SK-N-SH (cell line): ENCODE measurements at regions not wholly inside any gene's neighbourhood (a gene's known extent, or its start where the extent isn't known, plus 50 kb on each side); places are given as distances from the start of the nearest gene placed in this dataset.

Experiments
- CTCF ChIA-PET: fragments of 300-600, 350-600 bp; formaldehyde crosslinking; extraction: SDS; loops from one replicate; lab custom pipeline; 2021; lab: Yijun Ruan, JAX
- POLR2A ChIA-PET: fragments of 350-600 bp; sonication (Branson Sonifier 250); formaldehyde crosslinking; extraction: SDS; loops from one replicate; lab custom pipeline; 2020; ENCODE audit warnings: antibody characterized with exemption, inconsistent platforms; lab: Yijun Ruan, JAX
- DNase-seq: peaks from one replicate; pipeline ENCODE4 v3.0.0; 2012
- H2AFZ ChIP-seq: fragments of 200-600 bp; sonication (generic); 2 replicates; pipeline ENCODE4 v1.8.1; 2016; ENCODE audit warnings: antibody characterized with exemption, mild to moderate bottlenecking, low read depth
- H3F3A ChIP-seq: fragments of 200-600 bp; sonication (generic); replicated peaks from 2 replicates; pipeline ENCODE3; 2016; ENCODE audit warnings: antibody characterized with exemption, mild to moderate bottlenecking; ENCODE audit not compliant: insufficient read depth
- H3K27ac ChIP-seq, 2 experiments: fragments of 200-500 bp in 1 of 2; fragments of 200-600 bp in 1 of 2; sonication (Bioruptor generic) in 1 of 2; sonication (generic), shearing (Covaris generic) in 1 of 2; 2 replicates each; pipeline versions ENCODE4 v1.5.1 to v1.6.1; 2014 to 2016; ENCODE audit warnings: low read depth in 2 of 2, inconsistent platforms in 1 of 2, low read length in 1 of 2, mild to moderate bottlenecking in 1 of 2, mixed read lengths in 1 of 2
- H3K27me3 ChIP-seq: fragments of 200-600 bp; sonication (generic), shearing (Covaris generic); 2 replicates; pipeline ENCODE4 v1.6.1; 2016; ENCODE audit warnings: mixed run types; ENCODE audit not compliant: insufficient read depth
- H3K36me3 ChIP-seq, 2 experiments: fragments of 200-500 bp in 1 of 2; fragments of 200-600 bp in 1 of 2; sonication (Bioruptor generic) in 1 of 2; sonication (generic) in 1 of 2; replicated peaks in 1 of 2; 2 replicates each; pipeline versions ENCODE3 to v1.5.1; 2014 to 2016; ENCODE audit warnings: low read length in 1 of 2, mild to moderate bottlenecking in 1 of 2; ENCODE audit not compliant: insufficient read depth in 2 of 2, control insufficient read depth in 1 of 2
- H3K4me1 ChIP-seq, 2 experiments: fragments of 200-500 bp in 1 of 2; fragments of 200-600 bp in 1 of 2; sonication (Bioruptor generic) in 1 of 2; sonication (generic), shearing (Covaris generic) in 1 of 2; 2 replicates each; pipeline versions ENCODE4 v1.5.1 to v1.6.1; 2014 to 2016; ENCODE audit warnings: low read depth in 1 of 2, low read length in 1 of 2, mixed run types in 1 of 2; ENCODE audit not compliant: insufficient read depth in 2 of 2, control insufficient read depth in 1 of 2
- H3K4me2 ChIP-seq: fragments of 200-600 bp; sonication (generic), shearing (Covaris generic); 2 replicates; pipeline ENCODE4 v1.6.1; 2017; ENCODE audit warnings: mixed run types
- H3K4me3 ChIP-seq, 2 experiments: fragments of 200-500 bp in 1 of 2; fragments of 200-600 bp in 1 of 2; sonication (Bioruptor generic) in 1 of 2; sonication (generic), shearing (Covaris generic) in 1 of 2; 2 replicates each; pipeline versions ENCODE4 v1.5.1 to v1.8.1; 2014 to 2016; ENCODE audit warnings: low read depth in 2 of 2, inconsistent platforms in 1 of 2, low read length in 1 of 2, mild to moderate bottlenecking in 1 of 2, mixed read lengths in 1 of 2, moderate library complexity in 1 of 2
- H3K79me2 ChIP-seq: fragments of 200-600 bp; sonication (generic); 2 replicates; pipeline ENCODE4 v1.8.1; 2017; ENCODE audit warnings: mild to moderate bottlenecking; ENCODE audit not compliant: insufficient read depth
- H3K9ac ChIP-seq: fragments of 200-600 bp; sonication (generic); 2 replicates; pipeline ENCODE4 v1.6.1; 2017; ENCODE audit warnings: mixed run types
- H3K9me2 ChIP-seq: fragments of 200-600 bp; sonication (generic); 2 replicates; pipeline ENCODE4 v1.6.1; 2017; ENCODE audit warnings: mixed run types
- H3K9me3 ChIP-seq: fragments of 200-600 bp; sonication (generic); 2 replicates; pipeline ENCODE4 v1.6.1; 2017; ENCODE audit warnings: mixed run types, mild to moderate bottlenecking, moderate library complexity
- H4K20me1 ChIP-seq: fragments of 200-600 bp; sonication (generic); 2 replicates; pipeline ENCODE4 v1.6.1; 2017; ENCODE audit warnings: mild to moderate bottlenecking, mixed run types; ENCODE audit not compliant: insufficient read depth
- CHD2 ChIP-seq: fragments of 150-350 bp; IDR thresholded peaks from 2 replicates; pipeline ENCODE4 v1.6.1; 2018; ENCODE audit warnings: low read length; ENCODE audit not compliant: partially characterized antibody
- ELF1 ChIP-seq: IDR thresholded peaks from 2 replicates; pipeline ENCODE4 v1.4.0; 2012
- EZH2phosphoT487 ChIP-seq: fragments of 200-600 bp; sonication (generic); IDR thresholded peaks from 2 replicates; pipeline ENCODE4 v1.6.1; 2017; ENCODE audit warnings: low read depth, mixed run types, mild to moderate bottlenecking, antibody characterized with exemption, moderate library complexity, borderline replicate concordance
- FOSL2 ChIP-seq: IDR thresholded peaks from 2 replicates; pipeline ENCODE4 v1.4.0; 2012; ENCODE audit warnings: low read depth, mild to moderate bottlenecking, moderate library complexity, borderline replicate concordance
- FOXJ3 ChIP-seq: sonication (generic); formaldehyde crosslinking; IDR thresholded peaks from 2 replicates; pipeline ENCODE4 v1.5.1; 2020; ENCODE audit warnings: mild to moderate bottlenecking, missing genetic modification reagents
- GABPA ChIP-seq: IDR thresholded peaks from 2 replicates; pipeline ENCODE4 v1.4.0; 2012; ENCODE audit warnings: low read depth, mild to moderate bottlenecking
- GATA2 ChIP-seq: sonication (generic); formaldehyde crosslinking; IDR thresholded peaks from 2 replicates; pipeline ENCODE4 v1.5.0; 2020; ENCODE audit warnings: mild to moderate bottlenecking, missing genetic modification reagents
- JUND ChIP-seq: IDR thresholded peaks from 2 replicates; pipeline ENCODE4 v1.4.0; 2012
- MEF2A ChIP-seq: IDR thresholded peaks from 2 replicates; pipeline ENCODE4 v1.4.0; 2012; ENCODE audit warnings: low read depth, borderline replicate concordance
- MXI1 ChIP-seq: IDR thresholded peaks from 2 replicates; pipeline ENCODE4 v1.6.1; 2012; ENCODE audit warnings: mild to moderate bottlenecking, low read depth, low read length, improper control_type of control experiment
- NRF1 ChIP-seq: IDR thresholded peaks from 2 replicates; pipeline ENCODE4 v1.6.1; 2012; ENCODE audit warnings: low read depth, mild to moderate bottlenecking, low read length
- RFX5 ChIP-seq: IDR thresholded peaks from 2 replicates; pipeline ENCODE4 v1.6.1; 2012; ENCODE audit warnings: mild to moderate bottlenecking, improper control_type of control experiment, low read length
- RXRA ChIP-seq: IDR thresholded peaks from 2 replicates; pipeline ENCODE4 v1.4.0; 2012; ENCODE audit warnings: low read depth, mild to moderate bottlenecking, borderline replicate concordance
- TCF12 ChIP-seq: IDR thresholded peaks from 2 replicates; pipeline ENCODE4 v1.4.0; 2012
- WGBS: methylation state at CpG from one replicate; pipeline ENCODE4 v1.1.6; 2017; ENCODE audit warnings: low lambda C conversion rate; 5-methylcytosine and 5-hydroxymethylcytosine counted together
- TF ChIP-seq, protein P1 (sequence below): IDR thresholded peaks from 2 replicates; pipeline ENCODE4 v1.4.0; 2012; ENCODE audit warnings: low read depth, borderline replicate concordance
- TF ChIP-seq, protein P2 (sequence below): fragments of 200-600 bp; sonication (generic); IDR thresholded peaks from 2 replicates; pipeline ENCODE4 v1.6.1; 2017; ENCODE audit warnings: antibody characterized with exemption, mild to moderate bottlenecking, moderate library complexity

DNA sequence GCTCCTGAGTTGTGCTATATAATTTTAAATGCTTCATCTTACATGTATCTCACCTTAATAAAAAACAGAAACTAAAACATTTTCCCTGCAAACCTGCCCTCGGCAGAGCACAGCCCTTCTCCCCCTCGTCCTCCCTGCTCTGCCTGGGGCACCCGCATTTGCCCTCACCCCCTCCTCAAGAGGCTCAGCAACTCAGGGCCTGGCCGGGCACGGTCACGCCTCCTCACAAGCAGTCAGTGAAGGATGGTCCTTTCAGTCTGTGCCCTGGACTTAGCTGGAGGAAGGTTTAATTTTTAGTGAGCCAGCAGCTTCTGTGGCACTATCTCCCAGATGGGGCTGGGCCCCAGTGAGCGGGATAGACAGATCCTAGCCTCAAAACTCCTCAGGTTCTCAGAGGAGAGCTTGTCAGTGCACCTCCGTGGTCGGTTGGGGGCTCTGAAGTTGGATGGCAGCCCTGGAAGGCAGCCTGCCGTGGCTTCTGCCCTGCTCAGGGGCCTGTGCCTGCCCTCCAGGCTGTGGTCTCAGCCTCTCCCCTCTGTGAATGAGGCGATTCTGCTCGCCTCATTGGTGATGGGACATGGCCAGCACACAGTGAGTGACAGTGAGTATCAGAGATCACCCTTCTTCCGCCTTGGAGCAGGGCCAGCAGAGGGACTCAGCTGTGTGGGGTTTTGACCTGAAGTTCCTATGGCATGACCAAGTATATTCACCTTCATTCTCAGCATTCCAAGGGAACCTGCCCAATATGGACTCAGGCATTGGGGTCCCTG lies 56.3 kb upstream of the AFF3 start:
- no peak for DNase-seq
- WGBS, result 73% methylated on average over 8 of the region's 13 CpGs
- Histone ChIP-seq H3K36me3 (no peaks in the 10 kb centered on the region), H3F3A (no peaks in the 10 kb centered on the region), H3K27me3 (no peaks in the 10 kb centered on the region), H3K79me2 (no peaks in the 10 kb centered on the region), H3K9me3 (no peaks in the 10 kb centered on the region), H2AFZ (0 out of 2 replicates have a peak overlapping the region, but pooled peaks have one; percentile 54), H3K4me1 (peaks cover 12 to 26% of the 10 kb centered on the region in 2 experiments; a peak in 3 of 4 replicates), H3K9ac (no peak overlapping the region), H3K9me2 (no peaks in the 10 kb centered on the region), H3K4me3 (no peak overlapping the region), H3K27ac (peak overlapping the region in 1 of 2 experiments; percentile 87; a peak in 1 of 4 replicates), H4K20me1 (no peaks in the 10 kb centered on the region), H3K4me2 (0 out of 2 replicates have a peak overlapping the region, but pooled peaks have one; percentile 23)
- CTCF ChIA-PET, result interaction anchor here (1.9 kb wide), 1 partner anchor 21 kb away, joined by 7 read pairs; no protein-coding TSS in a partner anchor
- POLR2A ChIA-PET, result interaction anchor here (0.7 kb wide), 2 partner anchors 9 to 17 kb away, joined by 3 read pairs; no protein-coding TSS in a partner anchor
- TF ChIP-seq, protein P1, sequence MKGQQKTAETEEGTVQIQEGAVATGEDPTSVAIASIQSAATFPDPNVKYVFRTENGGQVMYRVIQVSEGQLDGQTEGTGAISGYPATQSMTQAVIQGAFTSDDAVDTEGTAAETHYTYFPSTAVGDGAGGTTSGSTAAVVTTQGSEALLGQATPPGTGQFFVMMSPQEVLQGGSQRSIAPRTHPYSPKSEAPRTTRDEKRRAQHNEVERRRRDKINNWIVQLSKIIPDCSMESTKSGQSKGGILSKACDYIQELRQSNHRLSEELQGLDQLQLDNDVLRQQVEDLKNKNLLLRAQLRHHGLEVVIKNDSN, result no peak
- TF ChIP-seq GABPA (no peak), CHD2 (no peak), ELF1 (no peak), FOSL2 (no peak)

DNA sequence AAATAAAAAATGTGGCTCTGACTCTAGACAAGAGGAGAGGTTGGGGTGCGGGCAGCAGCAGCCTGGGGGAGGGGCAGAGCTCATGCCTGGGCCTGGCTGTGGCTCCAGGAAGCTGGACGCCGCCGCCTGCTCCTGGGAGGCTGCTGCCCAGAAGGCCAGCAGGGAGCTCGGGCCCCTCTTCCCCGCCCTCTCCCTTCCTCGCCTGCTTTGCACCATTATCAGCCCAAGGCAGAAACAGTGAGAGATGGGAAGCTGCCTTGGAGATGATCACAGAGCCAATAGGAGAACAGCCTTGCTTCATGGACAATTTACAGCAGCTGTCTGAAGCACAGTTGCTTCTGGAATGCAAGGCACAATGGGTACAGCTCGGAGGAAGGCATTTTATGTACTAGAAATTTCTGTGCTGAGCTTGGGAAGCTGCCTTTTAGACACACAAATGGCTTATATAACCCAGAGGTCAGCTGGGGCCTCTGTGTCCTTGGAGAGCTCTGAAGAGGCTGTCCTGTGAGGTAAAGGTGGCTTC lies 55.3 kb upstream of the AFF3 start:
- ChIA-PET POLR2A (interaction anchor here (0.7 kb wide), 1 partner anchor 17 kb away, joined by 3 read pairs; no protein-coding TSS in a partner anchor), CTCF (interaction anchor here (0.9 to 1.9 kb wide), 4 partner anchors 12 to 32 kb away, joined by 3 to 7 read pairs (median 3); no protein-coding TSS in a partner anchor)
- H3K9me2 ChIP-seq, result no peaks in the 10 kb centered on the region
- no peaks in the 10 kb centered on the region for H3K79me2 ChIP-seq
- no peaks in the 10 kb centered on the region for H3F3A ChIP-seq
- no peaks in the 10 kb centered on the region for H4K20me1 ChIP-seq
- DNase-seq, result peak; percentile 83
- 61% methylated on average over 5 of the region's 8 CpGs for WGBS
- H2AFZ ChIP-seq, result peak overlapping the region; percentile 54; the same call in 1 of the 2 replicates
- no peaks in the 10 kb centered on the region for H3K9me3 ChIP-seq
- 0 out of 2 replicates have a peak overlapping the region, but pooled peaks have one; percentile 16 for H3K9ac ChIP-seq
- peak overlapping the region; percentile 23; the same call in 1 of the 2 replicates for H3K4me2 ChIP-seq
- H3K27ac ChIP-seq, result peak overlapping the region; percentile 43 to 87; a peak in 3 of 4 replicates
- H3K27me3 ChIP-seq, result no peaks in the 10 kb centered on the region
- no peak overlapping the region for H3K4me3 ChIP-seq
- peaks cover 12 to 22% of the 10 kb centered on the region in 2 experiments; a peak in 3 of 4 replicates for H3K4me1 ChIP-seq
- H3K36me3 ChIP-seq, result no peaks in the 10 kb centered on the region
- TF ChIP-seq TCF12 (no peak), FOXJ3 (CRISPR knock-in tag) (no peak), JUND (no peak), MEF2A (no peak), CHD2 (peak; percentile 51), EZH2phosphoT487 (no peak), NRF1 (no peak), MXI1 (no peak), GATA2 (0 out of 2 replicates have a peak, but pooled peaks have one; percentile 10), RFX5 (peak; percentile 50; the same call in 1 of the 2 replicates), RXRA (no peak)
- TF ChIP-seq, protein P2, sequence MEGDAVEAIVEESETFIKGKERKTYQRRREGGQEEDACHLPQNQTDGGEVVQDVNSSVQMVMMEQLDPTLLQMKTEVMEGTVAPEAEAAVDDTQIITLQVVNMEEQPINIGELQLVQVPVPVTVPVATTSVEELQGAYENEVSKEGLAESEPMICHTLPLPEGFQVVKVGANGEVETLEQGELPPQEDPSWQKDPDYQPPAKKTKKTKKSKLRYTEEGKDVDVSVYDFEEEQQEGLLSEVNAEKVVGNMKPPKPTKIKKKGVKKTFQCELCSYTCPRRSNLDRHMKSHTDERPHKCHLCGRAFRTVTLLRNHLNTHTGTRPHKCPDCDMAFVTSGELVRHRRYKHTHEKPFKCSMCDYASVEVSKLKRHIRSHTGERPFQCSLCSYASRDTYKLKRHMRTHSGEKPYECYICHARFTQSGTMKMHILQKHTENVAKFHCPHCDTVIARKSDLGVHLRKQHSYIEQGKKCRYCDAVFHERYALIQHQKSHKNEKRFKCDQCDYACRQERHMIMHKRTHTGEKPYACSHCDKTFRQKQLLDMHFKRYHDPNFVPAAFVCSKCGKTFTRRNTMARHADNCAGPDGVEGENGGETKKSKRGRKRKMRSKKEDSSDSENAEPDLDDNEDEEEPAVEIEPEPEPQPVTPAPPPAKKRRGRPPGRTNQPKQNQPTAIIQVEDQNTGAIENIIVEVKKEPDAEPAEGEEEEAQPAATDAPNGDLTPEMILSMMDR, result no peak
